Psoas muscle (tissue), 7 donors: ENCODE measurements at regions not wholly inside any gene's neighbourhood (a gene's known extent, or its start where the extent isn't known, plus 50 kb on each side); places are given as distances from the start of the nearest gene placed in this dataset.

Experiments used
- ATAC-seq, 4 donors: fragments of 200-7000 bp; cut with Tn5 transposase; one replicate each; pipeline ENCODE4 v1.9.1; 2020; ENCODE audit warnings: moderate library complexity in 3 of 4, mild to moderate bottlenecking in 2 of 4
- DNase-seq, 2 donors: peaks; one replicate each; pipeline ENCODE4 v3.0.0-alpha.2; 2020
- H3K27ac ChIP-seq: fragments of 200-600 bp; one replicate; pipeline ENCODE4 v1.8.0; 2022
- H3K27me3 ChIP-seq, 3 donors: fragments of 200-600 bp in 1 of 3; one replicate each; pipeline versions ENCODE4 v1.6.1 to v1.8.0; 2013 to 2022; ENCODE audit warnings: low read length in 2 of 3, mild to moderate bottlenecking in 2 of 3, moderate library complexity in 1 of 3; ENCODE audit not compliant: insufficient read depth in 3 of 3
- H3K36me3 ChIP-seq, 2 donors: fragments of 200-600 bp in 1 of 2; one replicate each; pipeline versions ENCODE4 v1.6.1 to v1.8.0; 2013 to 2022; ENCODE audit warnings: low read depth in 1 of 2, mild to moderate bottlenecking in 1 of 2, moderate library complexity in 1 of 2; ENCODE audit not compliant: insufficient read depth in 1 of 2
- H3K4me1 ChIP-seq: fragments of 200-600 bp; one replicate; pipeline ENCODE4 v1.8.0; 2022
- H3K4me3 ChIP-seq: fragments of 200-600 bp; one replicate; pipeline ENCODE4 v1.8.0; 2022; ENCODE audit warnings: mild to moderate bottlenecking
- H3K9me3 ChIP-seq: fragments of 200-600 bp; one replicate; pipeline ENCODE4 v1.8.0; 2022
- WGBS, 3 donors: extraction: QIAGEN DNeasy Blood & Tissue Kit; methylation state at CpG; one replicate each; pipeline versions ENCODE4 v1.1.6 to v1.1.7; 2013; 5-methylcytosine and 5-hydroxymethylcytosine counted together
- intact Hi-C, 2 donors: fragments of 100-400 bp; cut with DNase I; formaldehyde crosslinking; loops; one replicate each; pipeline versions ENCODE4 v1.11.0 to v1.14.2; 2022
- TF ChIP-seq, protein P1 (sequence below): fragments of 200-600 bp; IDR thresholded peaks from one replicate; pipeline ENCODE4 v1.8.0; 2022; ENCODE audit warnings: antibody characterized with exemption
- donor health status: healthy with polysubstance abuse.
- donor health status: DM: no; HTN: no; CAD: no; lungs with moderate emphysema.
- donor health status: Bipolar disorder and iron deficiency.
- donor health status: healthy.
- donor health status: DM: yes; HTN: yes; CAD: no.
- donor health status: DM: no; HTN: no; CAD: no.
- donor health status: DM: yes; HTN: yes; CAD: no.

DNA sequence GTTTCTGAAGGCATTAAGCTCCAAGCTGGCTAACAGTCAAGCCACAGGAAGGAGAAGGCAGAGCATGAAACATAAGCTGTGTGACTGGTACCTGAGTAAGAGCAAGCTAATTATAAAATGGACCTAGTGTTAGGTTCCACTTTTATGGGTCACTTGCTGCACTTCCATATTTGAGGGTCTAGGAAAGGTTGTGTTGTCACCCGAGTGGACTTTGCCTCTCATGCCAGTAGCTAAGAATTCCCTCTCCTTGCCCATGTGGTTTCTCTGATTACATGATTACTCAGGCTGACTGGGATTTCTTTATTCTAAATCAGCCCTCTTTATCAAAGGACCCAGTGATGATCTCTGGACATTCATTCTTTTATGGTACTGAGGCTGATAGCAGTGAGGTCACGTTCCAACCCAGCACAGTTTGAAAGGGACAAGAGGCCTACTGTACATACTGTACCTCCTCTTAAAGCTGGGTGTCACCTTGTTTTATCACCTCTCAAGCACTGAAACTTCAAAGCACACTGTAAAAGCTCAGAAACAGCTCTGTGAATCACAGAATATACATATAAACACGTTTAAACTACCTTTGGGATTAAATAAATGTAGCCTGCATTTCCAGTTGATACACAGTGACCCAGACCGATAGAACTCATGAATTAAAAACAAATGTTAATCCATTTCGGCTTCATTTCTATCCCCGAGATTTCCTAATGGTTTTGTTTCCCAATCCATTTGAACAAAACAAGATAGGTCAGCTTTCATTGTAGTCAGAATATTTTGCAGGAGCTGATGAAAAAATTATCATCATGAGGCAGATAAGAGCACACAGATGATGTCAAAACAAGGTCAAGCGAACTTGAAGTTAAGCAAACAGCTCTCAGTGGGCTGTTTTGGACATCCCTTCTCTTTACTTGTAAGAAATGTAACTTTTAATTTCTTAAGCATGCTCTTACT is 96.5 kb downstream of the ALDH8A1 start:
- no peaks in the 10 kb centered on the region for H3K27me3 ChIP-seq
- H3K4me1 ChIP-seq = peaks cover 15% of the 10 kb centered on the region
- H3K4me3 ChIP-seq = no peak overlapping the region
- WGBS, 3 donors = 36 to 60% (median 45%) methylated on average over 7 of the region's 7 CpGs
- intact Hi-C loops = no loop called here
- peak; percentile 95 to 98 (median 96) for ATAC-seq
- TF ChIP-seq, protein P1, sequence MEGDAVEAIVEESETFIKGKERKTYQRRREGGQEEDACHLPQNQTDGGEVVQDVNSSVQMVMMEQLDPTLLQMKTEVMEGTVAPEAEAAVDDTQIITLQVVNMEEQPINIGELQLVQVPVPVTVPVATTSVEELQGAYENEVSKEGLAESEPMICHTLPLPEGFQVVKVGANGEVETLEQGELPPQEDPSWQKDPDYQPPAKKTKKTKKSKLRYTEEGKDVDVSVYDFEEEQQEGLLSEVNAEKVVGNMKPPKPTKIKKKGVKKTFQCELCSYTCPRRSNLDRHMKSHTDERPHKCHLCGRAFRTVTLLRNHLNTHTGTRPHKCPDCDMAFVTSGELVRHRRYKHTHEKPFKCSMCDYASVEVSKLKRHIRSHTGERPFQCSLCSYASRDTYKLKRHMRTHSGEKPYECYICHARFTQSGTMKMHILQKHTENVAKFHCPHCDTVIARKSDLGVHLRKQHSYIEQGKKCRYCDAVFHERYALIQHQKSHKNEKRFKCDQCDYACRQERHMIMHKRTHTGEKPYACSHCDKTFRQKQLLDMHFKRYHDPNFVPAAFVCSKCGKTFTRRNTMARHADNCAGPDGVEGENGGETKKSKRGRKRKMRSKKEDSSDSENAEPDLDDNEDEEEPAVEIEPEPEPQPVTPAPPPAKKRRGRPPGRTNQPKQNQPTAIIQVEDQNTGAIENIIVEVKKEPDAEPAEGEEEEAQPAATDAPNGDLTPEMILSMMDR = no peak
- no peaks in the 10 kb centered on the region for H3K9me3 ChIP-seq
- peak overlapping the region; percentile 78 for H3K27ac ChIP-seq
- DNase-seq = no peak
- H3K36me3 ChIP-seq = no peaks in the 10 kb centered on the region

DNA sequence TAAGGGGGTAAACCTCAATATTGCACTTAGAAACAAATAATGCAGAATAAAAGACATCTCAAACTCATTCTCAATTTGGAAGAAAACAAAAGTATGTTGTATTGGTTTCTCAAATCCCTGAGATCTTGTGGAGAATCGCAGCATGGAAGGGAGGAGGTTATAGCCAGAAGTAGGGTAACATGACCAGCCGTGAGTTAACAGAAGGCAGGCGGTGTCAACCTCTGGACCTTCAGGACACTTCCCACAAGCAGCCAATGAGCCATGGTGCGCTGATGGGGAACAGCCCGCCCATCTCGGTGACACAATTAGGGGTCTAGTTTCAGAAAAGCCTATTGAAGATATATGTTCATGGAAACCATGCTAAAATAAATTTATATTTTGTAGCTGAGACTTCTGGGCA is 98.4 kb downstream of the ALDH8A1 start:
- Histone ChIP-seq H3K27me3 (no peaks in the 10 kb centered on the region), H3K9me3 (no peaks in the 10 kb centered on the region), H3K36me3 (no peaks in the 10 kb centered on the region), H3K4me1 (peaks cover 15% of the 10 kb centered on the region), H3K4me3 (no peak overlapping the region), H3K27ac (no peak overlapping the region)
- no peak for DNase-seq
- WGBS, 3 donors = 80 to 93% (median 88%) methylated on average over 6 of the region's 6 CpGs
- intact Hi-C loops = no loop called here
- ATAC-seq = no peak
- TF ChIP-seq, protein P1 = no peak

DNA sequence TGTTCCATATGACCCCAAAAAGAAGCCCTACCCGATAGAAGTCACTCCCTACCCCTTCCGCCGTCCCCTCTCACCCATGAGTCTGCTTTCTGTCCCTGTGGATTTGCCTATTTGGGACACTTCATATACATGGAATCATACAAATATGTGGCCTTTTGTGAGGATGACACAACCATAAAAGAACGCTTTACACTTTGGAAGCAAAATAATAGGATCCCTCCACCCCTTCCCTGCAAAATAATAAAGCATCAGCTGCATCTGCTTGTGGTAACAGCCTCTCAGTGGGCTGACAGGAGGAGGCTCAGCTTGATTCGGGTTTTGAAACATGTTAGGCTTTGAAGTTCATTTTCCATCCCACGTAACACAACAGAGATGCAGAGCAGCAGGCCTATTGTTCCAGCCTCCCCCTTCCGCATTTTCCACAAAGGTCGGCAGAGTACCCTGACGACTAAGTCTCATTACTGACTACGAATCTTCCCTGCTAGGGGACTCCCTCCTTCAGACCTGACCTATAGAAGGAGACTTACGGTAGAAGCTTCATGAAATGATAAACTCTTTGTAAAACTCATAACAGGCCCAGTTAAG is 99.1 kb downstream of the ALDH8A1 start:
- ATAC-seq (no peak), DNase-seq (no peak)
- intact Hi-C loops = no loop called here
- H3K36me3 ChIP-seq = no peaks in the 10 kb centered on the region
- H3K27ac ChIP-seq = no peak overlapping the region
- H3K4me1 ChIP-seq = peaks cover 15% of the 10 kb centered on the region
- TF ChIP-seq, protein P1 = no peak
- H3K27me3 ChIP-seq = no peaks in the 10 kb centered on the region
- WGBS, 3 donors = 76 to 84% (median 82%) methylated on average over 11 of the region's 11 CpGs
- no peaks in the 10 kb centered on the region for H3K9me3 ChIP-seq
- no peak overlapping the region for H3K4me3 ChIP-seq

DNA sequence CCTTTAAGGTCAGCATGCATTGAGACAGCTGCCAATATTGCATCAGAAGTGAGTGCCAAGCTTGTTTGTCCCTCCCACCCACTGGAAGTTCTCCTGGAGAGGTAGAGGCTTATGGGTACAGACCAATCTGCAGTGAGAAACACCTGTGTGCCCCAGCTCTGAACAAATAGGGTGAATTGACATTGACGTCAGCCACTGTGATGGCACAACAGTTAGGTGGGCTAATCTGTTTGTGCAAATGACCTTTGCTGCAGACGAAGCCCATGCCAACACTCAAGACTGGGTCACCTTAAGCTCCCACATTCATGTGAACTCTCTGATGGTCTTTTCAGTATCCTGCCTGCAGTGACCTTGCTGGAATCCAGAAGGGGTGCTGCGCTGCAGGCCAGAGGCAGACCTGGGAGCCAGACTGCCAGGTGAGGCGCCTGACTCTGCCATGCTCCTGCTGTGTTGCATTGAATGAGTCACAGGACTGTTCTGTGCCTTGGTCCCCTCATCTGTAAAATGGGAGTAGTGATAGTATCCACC is 99.9 kb downstream of the ALDH8A1 start:
- DNase-seq (no peak), ATAC-seq (no peak)
- 83 to 94% (median 89%) methylated on average over 4 of the region's 4 CpGs for WGBS, 3 donors
- Histone ChIP-seq H3K27me3 (no peaks in the 10 kb centered on the region), H3K27ac (no peak overlapping the region), H3K9me3 (no peaks in the 10 kb centered on the region), H3K4me1 (peaks cover 14% of the 10 kb centered on the region), H3K36me3 (no peaks in the 10 kb centered on the region), H3K4me3 (no peak overlapping the region)
- intact Hi-C loops = no loop called here
- TF ChIP-seq, protein P1 = no peak
